ENCODE measurements at regions not wholly inside any gene's neighbourhood (a gene's known extent, or its start where the extent isn't known, plus 50 kb on each side); places are given as distances from the start of the nearest gene placed in this dataset.

- H3K4me3 ChIP-seq (replicated peaks in 1 of 2; ENCODE audit: low read depth in 2 of 2, low read length in 2 of 2) = no peak overlapping the region
- no peak for TF ChIP-seq CTCF (IDR thresholded peaks at IDR 0.05; ENCODE audit: low read depth, low read length)
- DNase-seq (ENCODE audit: low read depth in 2 of 2) = no peak
Measured at GRCh38 chr7:10315881-10316280, 657.8 kb upstream of the PHF14 start.

GRCh38 chr7:10316488-10316887 is 657.2 kb upstream of the PHF14 start:
- TF ChIP-seq CTCF (IDR thresholded peaks at IDR 0.05; ENCODE audit: low read depth, low read length) = no peak
- H3K4me3 ChIP-seq (replicated peaks in 1 of 2; ENCODE audit: low read depth in 2 of 2, low read length in 2 of 2) = no peak overlapping the region
- no peak for DNase-seq (ENCODE audit: low read depth in 2 of 2)

GRCh38 chr7:10325395-10325794 is 648.3 kb upstream of the PHF14 start:
- no peak for DNase-seq (ENCODE audit: low read depth in 2 of 2)
- no peak overlapping the region for H3K4me3 ChIP-seq (replicated peaks in 1 of 2; ENCODE audit: low read depth in 2 of 2, low read length in 2 of 2)
- TF ChIP-seq CTCF (IDR thresholded peaks at IDR 0.05; ENCODE audit: low read depth, low read length) = no peak

- no peak for DNase-seq (ENCODE audit: low read depth in 2 of 2)
- TF ChIP-seq CTCF (IDR thresholded peaks at IDR 0.05; ENCODE audit: low read depth, low read length) = no peak
- no peak overlapping the region for H3K4me3 ChIP-seq (replicated peaks in 1 of 2; ENCODE audit: low read depth in 2 of 2, low read length in 2 of 2)
Measured at GRCh38 chr7:10343108-10343507, 630.6 kb upstream of the PHF14 start.

GRCh38 chr7:10346032-10346431 is 627.6 kb upstream of the PHF14 start:
- TF ChIP-seq CTCF (IDR thresholded peaks at IDR 0.05; ENCODE audit: low read depth, low read length) = no peak

GRCh38 chr7:10355816-10356215 is 617.9 kb upstream of the PHF14 start:
- TF ChIP-seq CTCF (IDR thresholded peaks at IDR 0.05; ENCODE audit: low read depth, low read length) = no peak
- H3K4me3 ChIP-seq (replicated peaks in 1 of 2; ENCODE audit: low read depth in 2 of 2, low read length in 2 of 2) = no peak overlapping the region
- DNase-seq (ENCODE audit: low read depth in 2 of 2) = no peak

More at GRCh38 chr7:10346032-10346431, 627.6 kb upstream of the PHF14 start:
- H3K4me3 ChIP-seq (replicated peaks in 1 of 2; ENCODE audit: low read depth in 2 of 2, low read length in 2 of 2) = no peak overlapping the region
- no peak for DNase-seq (ENCODE audit: low read depth in 2 of 2)

- no peak for DNase-seq (ENCODE audit: low read depth in 2 of 2)
- no peak overlapping the region for H3K4me3 ChIP-seq (replicated peaks in 1 of 2; ENCODE audit: low read depth in 2 of 2, low read length in 2 of 2)
- no peak for TF ChIP-seq CTCF (IDR thresholded peaks at IDR 0.05; ENCODE audit: low read depth, low read length)
Measured at GRCh38 chr7:10360050-10360449, 613.6 kb upstream of the PHF14 start.

Measured in cardiac fibroblast (primary cell).